ENCODE measurements at regions not wholly inside any gene's neighbourhood (a gene's known extent, or its start where the extent isn't known, plus 50 kb on each side); places are given as distances from the start of the nearest gene placed in this dataset.

DNA sequence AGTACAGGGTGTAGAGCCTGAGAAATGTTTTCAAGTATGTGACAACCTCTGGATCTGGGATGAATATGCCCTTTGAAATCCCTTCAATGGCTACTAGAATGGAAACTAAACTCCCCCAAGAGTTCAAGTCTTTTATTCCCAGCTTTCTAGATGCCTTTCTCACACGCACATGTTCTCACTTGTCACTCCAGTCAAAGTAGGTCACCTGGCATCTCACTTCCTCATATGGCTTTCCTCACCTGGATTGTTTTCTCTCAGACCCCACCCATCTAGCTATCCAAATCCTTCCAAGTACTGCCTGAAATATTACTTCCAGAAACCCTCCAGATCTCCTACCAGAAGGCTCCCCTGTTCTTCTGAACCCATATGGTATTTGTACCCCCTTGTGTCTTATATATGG lies 615.4 kb upstream of the KLF4 start:
- CTCF ChIA-PET, result no interaction called here
- H3K27ac Mint-ChIP-seq (ENCODE audit: unreplicated experiment), result no peak overlapping the region
- no peak overlapping the region for H3K4me3 Mint-ChIP-seq (ENCODE audit: low read depth, unreplicated experiment)
- H3K4me1 Mint-ChIP-seq (ENCODE audit: low read depth, unreplicated experiment), result peaks cover 10% of the 10 kb centered on the region
- no TSS peak for BruUV-seq (replicated peaks)
- intact Hi-C loops (cut with micrococcal nuclease; ENCODE audit: unreplicated experiment), result no loop called here
- no peaks in the 10 kb centered on the region for H3K9me3 Mint-ChIP-seq (ENCODE audit: low read depth, unreplicated experiment)
- no peak for DNase-seq
- no peak for TF ChIP-seq CTCF (IDR thresholded peaks at IDR 0.05; ENCODE audit: unreplicated experiment)
- no peaks in the 10 kb centered on the region for H3K36me3 Mint-ChIP-seq (ENCODE audit: insufficient read depth, unreplicated experiment)
- H3K27me3 Mint-ChIP-seq (ENCODE audit: unreplicated experiment), result no peaks in the 10 kb centered on the region

DNA sequence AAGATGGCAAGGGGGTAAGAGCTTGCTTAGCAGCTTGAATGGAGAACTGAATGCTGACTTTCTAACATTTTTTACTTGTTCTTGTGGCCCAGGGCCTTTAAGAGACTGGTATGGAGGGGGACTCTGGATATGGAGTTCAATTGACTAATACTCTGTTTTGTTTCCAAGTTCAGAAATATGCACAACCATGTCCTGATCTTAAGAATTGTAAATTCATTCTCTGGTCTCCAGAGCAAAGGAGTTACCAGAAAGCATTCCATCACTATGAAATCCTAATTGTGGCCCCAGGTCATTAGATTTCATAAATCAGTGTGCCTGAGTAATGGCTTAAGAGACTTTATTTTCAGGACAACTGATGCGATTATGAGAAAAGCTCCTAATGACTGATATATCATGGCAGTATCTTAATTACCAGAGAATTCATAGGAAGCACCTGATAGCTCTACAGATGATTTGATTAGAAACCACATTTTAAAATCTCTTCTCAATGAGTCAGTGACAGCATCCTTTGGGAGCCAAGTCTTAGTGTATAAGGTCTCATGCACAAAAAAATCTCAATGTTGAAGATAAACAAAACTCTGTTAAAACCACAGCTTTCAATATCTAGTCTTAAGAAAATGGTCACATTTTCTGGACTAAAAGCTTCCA lies 613.6 kb upstream of the KLF4 start:
- no peaks in the 10 kb centered on the region for H3K36me3 Mint-ChIP-seq (ENCODE audit: insufficient read depth, unreplicated experiment)

GRCh38 chr9:108101410-108101809 lies 611.8 kb upstream of the KLF4 start:
- H3K36me3 Mint-ChIP-seq (ENCODE audit: insufficient read depth, unreplicated experiment), result no peaks in the 10 kb centered on the region
- no peaks in the 10 kb centered on the region for H3K9me3 Mint-ChIP-seq (ENCODE audit: low read depth, unreplicated experiment)
- no peak for DNase-seq
- peaks cover 19% of the 10 kb centered on the region for H3K4me1 Mint-ChIP-seq (ENCODE audit: low read depth, unreplicated experiment)
- no peak overlapping the region for H3K27ac Mint-ChIP-seq (ENCODE audit: unreplicated experiment)
- CTCF ChIA-PET, result no interaction called here
- intact Hi-C loops (cut with micrococcal nuclease; ENCODE audit: unreplicated experiment), result no loop called here
- H3K4me3 Mint-ChIP-seq (ENCODE audit: low read depth, unreplicated experiment), result no peak overlapping the region
- TF ChIP-seq CTCF (IDR thresholded peaks at IDR 0.05; ENCODE audit: unreplicated experiment), result no peak
- H3K27me3 Mint-ChIP-seq (ENCODE audit: unreplicated experiment), result no peaks in the 10 kb centered on the region
- BruUV-seq (replicated peaks), result no TSS peak

More for the DNA sequence above, 613.6 kb upstream of the KLF4 start:
- peaks cover 19% of the 10 kb centered on the region for H3K4me1 Mint-ChIP-seq (ENCODE audit: low read depth, unreplicated experiment)
- no peak for TF ChIP-seq CTCF (IDR thresholded peaks at IDR 0.05; ENCODE audit: unreplicated experiment)
- no peak for DNase-seq
- H3K9me3 Mint-ChIP-seq (ENCODE audit: low read depth, unreplicated experiment), result no peaks in the 10 kb centered on the region
- no TSS peak for BruUV-seq (replicated peaks)
- H3K27ac Mint-ChIP-seq (ENCODE audit: unreplicated experiment), result no peak overlapping the region
- intact Hi-C loops (cut with micrococcal nuclease; ENCODE audit: unreplicated experiment), result no loop called here
- CTCF ChIA-PET, result no interaction called here
- H3K4me3 Mint-ChIP-seq (ENCODE audit: low read depth, unreplicated experiment), result no peak overlapping the region
- H3K27me3 Mint-ChIP-seq (ENCODE audit: unreplicated experiment), result no peaks in the 10 kb centered on the region

- TF ChIP-seq CTCF (IDR thresholded peaks at IDR 0.05; ENCODE audit: unreplicated experiment), result no peak
- no peak overlapping the region for H3K4me3 Mint-ChIP-seq (ENCODE audit: low read depth, unreplicated experiment)
- DNase-seq, result no peak
- no peaks in the 10 kb centered on the region for H3K27me3 Mint-ChIP-seq (ENCODE audit: unreplicated experiment)
- intact Hi-C loops (cut with micrococcal nuclease; ENCODE audit: unreplicated experiment), result no loop called here
- no peak overlapping the region for H3K27ac Mint-ChIP-seq (ENCODE audit: unreplicated experiment)
- no peaks in the 10 kb centered on the region for H3K9me3 Mint-ChIP-seq (ENCODE audit: low read depth, unreplicated experiment)
- no peaks in the 10 kb centered on the region for H3K36me3 Mint-ChIP-seq (ENCODE audit: insufficient read depth, unreplicated experiment)
- BruUV-seq (replicated peaks), result no TSS peak
- peaks cover 19% of the 10 kb centered on the region for H3K4me1 Mint-ChIP-seq (ENCODE audit: low read depth, unreplicated experiment)
- CTCF ChIA-PET, result no interaction called here
Observed at GRCh38 chr9:108100571-108100970, 611.0 kb upstream of the KLF4 start.
